ENCODE measurements at regions not wholly inside any gene's neighbourhood (a gene's known extent, or its start where the extent isn't known, plus 50 kb on each side); places are given as distances from the start of the nearest gene placed in this dataset.

- TF ChIP-seq CTCF (IDR thresholded peaks at IDR 0.05) (no peak), POLR2A (IDR thresholded peaks at IDR 0.05) (no peak), POLR2AphosphoS5 (IDR thresholded peaks at IDR 0.05) (no peak)
Observed at GRCh38 chr2:180180511-180180910, 173.4 kb upstream of the CWC22 start.
